Loucy (cell line): ENCODE measurements at regions not wholly inside any gene's neighbourhood (a gene's known extent, or its start where the extent isn't known, plus 50 kb on each side); places are given as distances from the start of the nearest gene placed in this dataset.
A peak's percentile ranks its signal among the peaks of the same experiment; 100 is the strongest.

Experiments used
- H2AFZ ChIP-seq: fragments of 200-600 bp; sonication (generic); 2 replicates; pipeline ENCODE4 v1.6.0; 2016; ENCODE audit warnings: antibody characterized with exemption, mild to moderate bottlenecking, low read length, moderate library complexity
- H3F3A ChIP-seq: fragments of 200-600 bp; 2 replicates; pipeline ENCODE4 v1.6.0; 2016; ENCODE audit warnings: antibody characterized with exemption, low read depth, mild to moderate bottlenecking
- H3K27me3 ChIP-seq: fragments of 200-600 bp; sonication (generic); 2 replicates; pipeline ENCODE4 v1.6.1; 2014; ENCODE audit warnings: low read length, mild to moderate bottlenecking; ENCODE audit not compliant: insufficient read depth, poor library complexity, severe bottlenecking
- H3K36me3 ChIP-seq: fragments of 200-600 bp; sonication (generic); 2 replicates; pipeline ENCODE4 v1.6.1; 2016; ENCODE audit warnings: low read length; ENCODE audit not compliant: insufficient read depth
- H3K4me1 ChIP-seq: fragments of 200-600 bp; sonication (generic); 2 replicates; pipeline ENCODE4 v1.5.1; 2014; ENCODE audit warnings: low read length, mild to moderate bottlenecking; ENCODE audit not compliant: insufficient read depth, poor library complexity, severe bottlenecking
- H3K4me2 ChIP-seq: fragments of 200-600 bp; sonication (generic); 2 replicates; pipeline ENCODE4 v1.6.0; 2014; ENCODE audit warnings: antibody characterized with exemption, low read length, low read depth, mild to moderate bottlenecking; ENCODE audit not compliant: poor library complexity, severe bottlenecking
- H3K4me3 ChIP-seq: fragments of 200-600 bp; sonication (generic); 2 replicates; pipeline ENCODE4 v1.5.1; 2014; ENCODE audit warnings: low read length, mild to moderate bottlenecking, mixed read lengths; ENCODE audit not compliant: poor library complexity, severe bottlenecking
- H3K79me2 ChIP-seq: fragments of 200-600 bp; sonication (generic); 2 replicates; pipeline ENCODE4 v1.6.1; 2014; ENCODE audit warnings: low read length; ENCODE audit not compliant: insufficient read depth
- H3K9ac ChIP-seq: fragments of 200-600 bp; sonication (generic); 2 replicates; pipeline ENCODE4 v1.6.0; 2014; ENCODE audit warnings: mild to moderate bottlenecking, low read depth, low read length, moderate library complexity; ENCODE audit not compliant: poor library complexity, severe bottlenecking
- H3K9me2 ChIP-seq: fragments of 200-600 bp; sonication (generic); replicated peaks from 2 replicates; pipeline ENCODE4 v1.6.1; 2016; ENCODE audit warnings: low read depth, low read length, mixed read lengths
- H3K9me3 ChIP-seq: fragments of 200-600 bp; sonication (generic); 2 replicates; pipeline ENCODE4 v1.6.1; 2014; ENCODE audit warnings: mild to moderate bottlenecking, antibody characterized with exemption, low read length, low read depth; ENCODE audit not compliant: insufficient read depth
- H4K20me1 ChIP-seq: fragments of 200-600 bp; sonication (generic); 2 replicates; pipeline ENCODE4 v1.6.0; 2014; ENCODE audit warnings: antibody characterized with exemption, low read length, mild to moderate bottlenecking; ENCODE audit not compliant: insufficient read depth, poor library complexity, severe bottlenecking
- CTCF ChIP-seq: fragments of 200-600 bp; sonication (generic); conservative IDR thresholded peaks from 2 replicates; pipeline ENCODE4 v1.5.1; 2014; ENCODE audit warnings: mild to moderate bottlenecking, antibody characterized with exemption, low read length
- EZH2phosphoT487 ChIP-seq: fragments of 200-600 bp; IDR thresholded peaks from 2 replicates; pipeline ENCODE4 v1.6.1; 2018; ENCODE audit warnings: antibody characterized with exemption, mild to moderate bottlenecking, moderate library complexity, borderline replicate concordance

- Histone ChIP-seq H3K4me2 (peak overlapping the region; percentile 60), H3K9ac (peak overlapping the region; percentile 30), H3K36me3 (no peaks in the 10 kb centered on the region), H2AFZ (no peak overlapping the region), H3K27me3 (no peaks in the 10 kb centered on the region), H3K4me1 (peaks cover 52% of the 10 kb centered on the region), H3F3A (no peaks in the 10 kb centered on the region), H3K79me2 (no peaks in the 10 kb centered on the region), H3K9me3 (no peaks in the 10 kb centered on the region), H3K9me2 (no peaks in the 10 kb centered on the region), H4K20me1 (no peaks in the 10 kb centered on the region), H3K4me3 (peak overlapping the region; percentile 36)
- TF ChIP-seq CTCF (no peak), EZH2phosphoT487 (no peak)
Observed at GRCh38 chr3:28680050-28680449, 331.4 kb upstream of the AZI2 start.

- Histone ChIP-seq H4K20me1 (no peaks in the 10 kb centered on the region), H3K79me2 (no peaks in the 10 kb centered on the region), H2AFZ (no peak overlapping the region), H3K27me3 (no peaks in the 10 kb centered on the region), H3K36me3 (no peaks in the 10 kb centered on the region), H3K9me2 (no peaks in the 10 kb centered on the region), H3F3A (no peaks in the 10 kb centered on the region), H3K4me1 (peaks cover 50% of the 10 kb centered on the region), H3K4me2 (no peak overlapping the region), H3K9me3 (no peaks in the 10 kb centered on the region), H3K4me3 (no peak overlapping the region), H3K9ac (no peak overlapping the region)
- TF ChIP-seq EZH2phosphoT487 (no peak), CTCF (no peak)
Observed at GRCh38 chr3:28682121-28682520, 333.5 kb upstream of the AZI2 start.

- Histone ChIP-seq H3K27me3 (no peaks in the 10 kb centered on the region), H3F3A (no peaks in the 10 kb centered on the region), H2AFZ (no peak overlapping the region), H3K4me1 (no peaks in the 10 kb centered on the region), H3K4me2 (no peak overlapping the region), H3K9ac (no peak overlapping the region), H3K9me2 (no peaks in the 10 kb centered on the region), H4K20me1 (no peaks in the 10 kb centered on the region), H3K9me3 (no peaks in the 10 kb centered on the region), H3K4me3 (no peak overlapping the region), H3K79me2 (no peaks in the 10 kb centered on the region), H3K36me3 (no peaks in the 10 kb centered on the region)
- TF ChIP-seq CTCF (no peak), EZH2phosphoT487 (no peak)
Observed at GRCh38 chr3:28690176-28690575, 341.6 kb upstream of the AZI2 start.
